Heart left ventricle (tissue), 16 donors: ENCODE measurements at regions not wholly inside any gene's neighbourhood (a gene's known extent, or its start where the extent isn't known, plus 50 kb on each side); places are given as distances from the start of the nearest gene placed in this dataset.

Experiments used
- ATAC-seq, 4 donors: fragments of 200-7000 bp; cut with Tn5 transposase; one replicate each; pipeline ENCODE4 v1.9.1; 2020 to 2022; ENCODE audit warnings: moderate library complexity in 4 of 4, mild to moderate bottlenecking in 3 of 4, moderate number of reproducible peaks in 1 of 4
- DNase-seq, 5 donors: peaks; one replicate each; pipeline ENCODE4 v3.0.0-alpha.2; 2020
- H3K27ac ChIP-seq, 12 donors: fragments of 200-600 bp; sonication (generic) in 4 of 12; one replicate each; pipeline versions ENCODE4 v1.5.0 to v1.8.0; 2016 to 2022; ENCODE audit warnings: mild to moderate bottlenecking in 2 of 12
- H3K27me3 ChIP-seq, 9 donors: fragments of 200-600 bp; sonication (generic) in 2 of 9; one replicate each; pipeline versions ENCODE4 v1.5.1 to v1.8.0; 2016 to 2022; ENCODE audit warnings: mild to moderate bottlenecking in 3 of 9
- H3K36me3 ChIP-seq, 9 donors: fragments of 200-600 bp; sonication (generic) in 2 of 9; one replicate each; pipeline versions ENCODE4 v1.5.0 to v1.8.0; 2018 to 2022; ENCODE audit warnings: mild to moderate bottlenecking in 2 of 9
- H3K4me1 ChIP-seq, 12 donors: fragments of 200-600 bp; sonication (generic) in 4 of 12; one replicate each; pipeline versions ENCODE4 v1.5.0 to v1.8.0; 2016 to 2022; ENCODE audit warnings: mild to moderate bottlenecking in 3 of 12
- H3K4me3 ChIP-seq, 12 donors: fragments of 200-600 bp; sonication (generic) in 4 of 12; one replicate each; pipeline versions ENCODE4 v1.5.0 to v1.8.0; 2017 to 2022; ENCODE audit warnings: mild to moderate bottlenecking in 9 of 12, moderate library complexity in 4 of 12
- H3K9me3 ChIP-seq, 12 donors: fragments of 200-600 bp; sonication (generic) in 4 of 12; one replicate each; pipeline versions ENCODE4 v1.5.0 to v1.8.0; 2016 to 2022; ENCODE audit warnings: mild to moderate bottlenecking in 1 of 12
- POLR2A ChIP-seq, 2 donors: fragments of 450-650 bp; IDR thresholded peaks; one replicate each; pipeline ENCODE4 v1.6.1; 2017; ENCODE audit warnings: antibody characterized with exemption in 2 of 2, mild to moderate bottlenecking in 2 of 2, moderate library complexity in 2 of 2
- WGBS, 4 donors: extraction: QIAGEN DNeasy Blood & Tissue Kit in 2 of 4; methylation state at CpG; one replicate each; pipeline versions ENCODE4 v1.1.5 to v1.1.7; 2013 to 2018; 5-methylcytosine and 5-hydroxymethylcytosine counted together
- intact Hi-C, 10 donors: fragments of 100-400 bp; cut with DNase I; formaldehyde crosslinking; loops; one replicate each; pipeline versions ENCODE4 v1.11.1 to v1.14.2; 2022
- TF ChIP-seq, protein P1 (sequence below), 12 donors: fragments of 200-600 bp; sonication (generic) in 4 of 12; IDR thresholded peaks; one replicate each; pipeline versions ENCODE4 v1.5.0 to v1.8.0; 2018 to 2022; ENCODE audit warnings: antibody characterized with exemption in 12 of 12, mild to moderate bottlenecking in 5 of 12
- donor health status: ischemic (EF 13 %, LVEDD 7.1; RV severe dilation, severe dysfunction).
- donor health status: healthy with polysubstance abuse.
- donor health status: DM: no; HTN: yes; CAD: no.
- donor health status: DM: no; HTN: no; CAD: no.
- donor health status: ischemic (EF 25% LVEDD 6.9; RV normal size, moderate dysfunction).
- donor health status: ischemic (EF 25% LVEDD 5.7; RV mildly dilated, moderate dysfunction).
- donor health status: healthy.
- donor health status: DM: yes; HTN: yes; CAD: no.
- donor health status: ischemic (EF 35%, LVEDD 5.7; RV mildly dilated, moderate dysfunction).
- donor health status: nonischemic (EF 11% LVEDD 7.7; RV severe dilation, severe dysfunction).
- donor health status: DM: yes; HTN: yes; CAD: no.
- donor health status: PGD.
- donor health status: ischemic (EF 29% LVEDD 5.4; RV normal size, mild dysfunction).
- donor health status: nonischemic (EF 23%, LVEDD 6.1; RV moderate dilation, normal function).

DNA sequence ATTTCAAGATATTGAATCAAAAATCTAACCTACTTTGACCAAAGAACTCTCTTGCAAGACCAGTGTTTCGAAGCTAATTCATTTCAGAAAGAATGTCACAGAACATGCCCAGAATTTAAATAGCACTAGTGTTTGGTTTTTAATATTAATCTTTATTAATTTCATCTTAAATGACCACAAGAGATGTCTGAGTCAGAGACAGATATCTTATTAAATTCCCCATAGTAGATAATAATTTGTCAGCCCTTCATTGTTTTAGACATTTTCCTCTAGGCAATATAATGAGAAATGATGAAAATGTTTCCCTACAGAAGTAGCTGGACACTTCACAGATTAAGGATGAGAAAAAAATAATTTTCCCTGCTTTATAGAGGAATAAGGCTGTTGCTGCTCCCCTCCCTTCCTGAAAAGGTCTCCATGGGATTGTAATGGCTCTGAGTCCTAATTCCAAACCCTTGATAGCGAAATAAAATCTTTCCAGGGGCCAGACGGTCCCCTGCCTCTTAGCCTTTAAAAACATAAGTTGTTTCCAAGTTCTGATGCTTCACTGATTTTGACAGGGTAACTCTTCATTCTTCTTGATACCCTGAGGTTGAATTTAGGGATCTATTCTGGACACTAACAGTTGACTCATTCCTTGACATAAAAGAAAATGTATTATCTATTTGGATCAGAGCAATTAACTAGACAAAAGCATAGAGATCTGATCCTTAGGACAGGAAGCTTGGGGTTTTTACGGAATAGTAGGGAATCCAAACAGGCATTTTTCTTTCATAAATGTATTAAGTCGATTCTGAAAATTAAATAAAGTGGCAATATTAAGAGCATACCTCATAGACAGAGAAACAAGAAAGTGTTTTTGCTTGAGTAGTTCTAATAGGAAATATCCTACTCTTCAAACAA lies 820.8 kb downstream of the BRINP3 start:
- intact Hi-C loops: no loop called here
- TF ChIP-seq, protein P1, sequence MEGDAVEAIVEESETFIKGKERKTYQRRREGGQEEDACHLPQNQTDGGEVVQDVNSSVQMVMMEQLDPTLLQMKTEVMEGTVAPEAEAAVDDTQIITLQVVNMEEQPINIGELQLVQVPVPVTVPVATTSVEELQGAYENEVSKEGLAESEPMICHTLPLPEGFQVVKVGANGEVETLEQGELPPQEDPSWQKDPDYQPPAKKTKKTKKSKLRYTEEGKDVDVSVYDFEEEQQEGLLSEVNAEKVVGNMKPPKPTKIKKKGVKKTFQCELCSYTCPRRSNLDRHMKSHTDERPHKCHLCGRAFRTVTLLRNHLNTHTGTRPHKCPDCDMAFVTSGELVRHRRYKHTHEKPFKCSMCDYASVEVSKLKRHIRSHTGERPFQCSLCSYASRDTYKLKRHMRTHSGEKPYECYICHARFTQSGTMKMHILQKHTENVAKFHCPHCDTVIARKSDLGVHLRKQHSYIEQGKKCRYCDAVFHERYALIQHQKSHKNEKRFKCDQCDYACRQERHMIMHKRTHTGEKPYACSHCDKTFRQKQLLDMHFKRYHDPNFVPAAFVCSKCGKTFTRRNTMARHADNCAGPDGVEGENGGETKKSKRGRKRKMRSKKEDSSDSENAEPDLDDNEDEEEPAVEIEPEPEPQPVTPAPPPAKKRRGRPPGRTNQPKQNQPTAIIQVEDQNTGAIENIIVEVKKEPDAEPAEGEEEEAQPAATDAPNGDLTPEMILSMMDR (IDR thresholded peaks at IDR 0.05): no peak
- no peak for ATAC-seq
- H3K27me3 ChIP-seq: no peaks in the 10 kb centered on the region
- DNase-seq: no peak
- no peak overlapping the region for H3K4me3 ChIP-seq
- no peaks in the 10 kb centered on the region for H3K9me3 ChIP-seq
- no peak overlapping the region for H3K27ac ChIP-seq
- 48 to 61% (median 54%) methylated on average over 5 of the region's 5 CpGs for WGBS, 4 donors
- H3K4me1 ChIP-seq: no peaks in the 10 kb centered on the region
- no peaks in the 10 kb centered on the region for H3K36me3 ChIP-seq

DNA sequence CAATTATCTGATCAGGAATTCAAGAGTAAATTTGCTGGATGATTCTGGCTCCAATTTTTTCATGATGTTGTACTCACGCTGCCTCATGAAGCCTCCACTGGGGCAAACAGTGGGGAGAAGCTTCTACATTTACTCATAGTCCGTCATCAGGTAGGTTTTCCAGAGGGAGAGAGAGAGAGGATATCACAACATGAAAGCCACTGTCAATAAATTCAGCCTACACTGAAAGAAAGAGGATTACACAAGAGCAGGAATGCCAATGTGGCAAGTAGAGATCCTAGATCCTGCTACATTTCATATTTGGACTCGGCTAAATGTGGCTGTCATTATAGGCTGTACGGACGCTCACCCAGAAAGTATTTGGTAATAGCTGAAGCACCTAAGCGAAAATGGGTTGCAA lies 819.9 kb downstream of the BRINP3 start:
- DNase-seq (no peak), ATAC-seq (no peak)
- no peaks in the 10 kb centered on the region for H3K4me1 ChIP-seq
- H3K27me3 ChIP-seq: no peaks in the 10 kb centered on the region
- intact Hi-C loops: no loop called here
- WGBS, 4 donors: 69 to 78% (median 73%) methylated on average over 6 of the region's 6 CpGs
- H3K4me3 ChIP-seq: no peak overlapping the region
- no peaks in the 10 kb centered on the region for H3K9me3 ChIP-seq
- H3K36me3 ChIP-seq: no peaks in the 10 kb centered on the region
- TF ChIP-seq, protein P1 (IDR thresholded peaks at IDR 0.05): no peak
- no peak for TF ChIP-seq POLR2A (IDR thresholded peaks at IDR 0.05)
- H3K27ac ChIP-seq: no peak overlapping the region

DNA sequence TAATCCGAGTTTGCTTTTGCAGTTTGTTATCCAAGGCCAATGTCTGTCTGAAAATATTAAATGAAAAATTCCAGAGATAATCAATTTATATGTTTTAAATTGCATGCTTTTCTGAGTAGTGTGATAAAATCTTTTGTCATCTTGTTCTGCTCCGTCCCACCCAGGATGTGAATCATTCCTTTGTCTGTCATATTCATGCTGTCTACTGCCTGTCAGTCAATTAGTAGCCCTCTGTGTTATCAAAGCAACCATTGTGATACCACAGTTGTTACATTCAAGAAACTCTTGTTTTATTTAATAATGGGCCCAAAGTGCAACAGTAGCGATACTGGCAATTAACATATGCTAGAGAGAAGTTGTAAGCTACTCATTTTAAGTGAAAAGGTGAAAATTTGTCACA lies 819.3 kb downstream of the BRINP3 start:
- Histone ChIP-seq H3K4me1 (no peaks in the 10 kb centered on the region), H3K27me3 (no peaks in the 10 kb centered on the region), H3K27ac (no peak overlapping the region), H3K4me3 (no peak overlapping the region), H3K9me3 (no peaks in the 10 kb centered on the region), H3K36me3 (no peaks in the 10 kb centered on the region)
- no peak for DNase-seq
- TF ChIP-seq, protein P1 (IDR thresholded peaks at IDR 0.05): no peak
- no peak for TF ChIP-seq POLR2A (IDR thresholded peaks at IDR 0.05)
- no peak for ATAC-seq
- 49 to 61% (median 52%) methylated on average over 3 of the region's 3 CpGs for WGBS, 4 donors
- intact Hi-C loops: no loop called here

DNA sequence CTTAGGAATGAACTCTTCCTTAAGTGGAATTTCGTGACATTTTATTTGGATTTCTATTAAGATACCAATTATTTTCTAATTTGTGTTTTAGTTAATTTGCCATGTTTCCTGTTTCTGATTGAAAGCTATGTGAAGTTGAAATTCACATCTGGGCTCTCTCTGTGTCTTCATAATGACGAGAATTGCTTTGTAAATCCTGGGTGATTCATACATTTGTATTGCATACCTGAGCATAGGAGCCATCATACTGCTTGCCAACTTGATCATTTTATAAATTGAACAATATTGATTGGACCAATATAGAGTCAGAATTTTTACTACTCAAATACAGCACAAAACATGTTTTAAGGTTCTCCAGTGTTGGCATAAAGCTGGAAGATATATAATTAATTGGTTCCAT lies 817.9 kb downstream of the BRINP3 start:
- H3K36me3 ChIP-seq: no peaks in the 10 kb centered on the region
- no peak overlapping the region for H3K27ac ChIP-seq
- no peak overlapping the region for H3K4me3 ChIP-seq
- WGBS, 4 donors: 65 to 84% (median 72%) methylated on average over 2 of the region's 2 CpGs
- H3K9me3 ChIP-seq: no peaks in the 10 kb centered on the region
- H3K27me3 ChIP-seq: no peaks in the 10 kb centered on the region
- ATAC-seq (no peak), DNase-seq (no peak)
- no peaks in the 10 kb centered on the region for H3K4me1 ChIP-seq
- TF ChIP-seq POLR2A (IDR thresholded peaks at IDR 0.05): no peak
- TF ChIP-seq, protein P1 (IDR thresholded peaks at IDR 0.05): no peak
- intact Hi-C loops: no loop called here
